ENCODE measurements at regions not wholly inside any gene's neighbourhood (a gene's known extent, or its start where the extent isn't known, plus 50 kb on each side); places are given as distances from the start of the nearest gene placed in this dataset.
"Not testable (repeated sequence)": the region's sequence is repeated elsewhere in the genome, so short reads cannot be mapped to it uniquely, and the experiment has no call there.

DNA sequence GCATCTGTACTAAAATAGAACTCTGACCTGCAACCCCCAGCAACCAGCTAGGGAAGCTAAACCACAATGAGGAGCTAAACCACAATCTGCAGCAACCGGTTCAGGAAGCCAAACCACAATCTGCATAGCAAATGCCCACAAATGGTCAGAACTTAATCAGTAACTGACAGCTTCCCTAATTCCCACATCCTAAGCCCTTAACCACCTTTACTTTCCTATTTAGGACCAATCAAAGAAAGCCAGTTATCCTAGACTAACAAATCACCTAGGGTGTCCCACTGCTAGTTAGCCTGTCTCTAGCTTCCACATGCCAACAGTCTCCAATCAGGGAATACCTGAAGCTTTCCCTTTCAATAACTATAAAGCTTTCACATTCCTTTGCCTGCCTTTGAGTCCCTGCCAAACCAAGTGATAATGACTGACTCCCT lies 424.6 kb upstream of the PTCHD4 start:
- DNase-seq (ENCODE audit: unreplicated experiment): peak; percentile 75
- CTCF ChIA-PET: interaction anchor here (0.8 kb wide), 1 partner anchor 394 kb away, joined by 3 read pairs; no protein-coding TSS in a partner anchor
- H3K27ac Mint-ChIP-seq (ENCODE audit: low read depth, unreplicated experiment): peak overlapping the region; percentile 57
- TF ChIP-seq, protein P1, sequence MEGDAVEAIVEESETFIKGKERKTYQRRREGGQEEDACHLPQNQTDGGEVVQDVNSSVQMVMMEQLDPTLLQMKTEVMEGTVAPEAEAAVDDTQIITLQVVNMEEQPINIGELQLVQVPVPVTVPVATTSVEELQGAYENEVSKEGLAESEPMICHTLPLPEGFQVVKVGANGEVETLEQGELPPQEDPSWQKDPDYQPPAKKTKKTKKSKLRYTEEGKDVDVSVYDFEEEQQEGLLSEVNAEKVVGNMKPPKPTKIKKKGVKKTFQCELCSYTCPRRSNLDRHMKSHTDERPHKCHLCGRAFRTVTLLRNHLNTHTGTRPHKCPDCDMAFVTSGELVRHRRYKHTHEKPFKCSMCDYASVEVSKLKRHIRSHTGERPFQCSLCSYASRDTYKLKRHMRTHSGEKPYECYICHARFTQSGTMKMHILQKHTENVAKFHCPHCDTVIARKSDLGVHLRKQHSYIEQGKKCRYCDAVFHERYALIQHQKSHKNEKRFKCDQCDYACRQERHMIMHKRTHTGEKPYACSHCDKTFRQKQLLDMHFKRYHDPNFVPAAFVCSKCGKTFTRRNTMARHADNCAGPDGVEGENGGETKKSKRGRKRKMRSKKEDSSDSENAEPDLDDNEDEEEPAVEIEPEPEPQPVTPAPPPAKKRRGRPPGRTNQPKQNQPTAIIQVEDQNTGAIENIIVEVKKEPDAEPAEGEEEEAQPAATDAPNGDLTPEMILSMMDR (IDR thresholded peaks at IDR 0.05; ENCODE audit: unreplicated experiment): no peak
- intact Hi-C loops (cut with micrococcal nuclease): no loop called here
- H3K27me3 Mint-ChIP-seq (ENCODE audit: insufficient read depth, unreplicated experiment): peaks cover 10% of the 10 kb centered on the region
- no TSS peak for BruUV-seq (replicated peaks)
- H3K4me1 Mint-ChIP-seq (ENCODE audit: insufficient read depth, unreplicated experiment): peaks cover 10% of the 10 kb centered on the region
- POLR2A ChIA-PET: interaction anchor here (0.6 to 2.2 kb wide), 3 partner anchors 15 to 45 kb away, joined by 3 to 6 read pairs (median 3); no protein-coding TSS in a partner anchor
- H3K36me3 Mint-ChIP-seq (ENCODE audit: insufficient read depth, unreplicated experiment): no peaks in the 10 kb centered on the region
- H3K9me3 Mint-ChIP-seq (ENCODE audit: unreplicated experiment): no peaks in the 10 kb centered on the region
- no peak overlapping the region for H3K4me3 Mint-ChIP-seq (ENCODE audit: unreplicated experiment)

DNA sequence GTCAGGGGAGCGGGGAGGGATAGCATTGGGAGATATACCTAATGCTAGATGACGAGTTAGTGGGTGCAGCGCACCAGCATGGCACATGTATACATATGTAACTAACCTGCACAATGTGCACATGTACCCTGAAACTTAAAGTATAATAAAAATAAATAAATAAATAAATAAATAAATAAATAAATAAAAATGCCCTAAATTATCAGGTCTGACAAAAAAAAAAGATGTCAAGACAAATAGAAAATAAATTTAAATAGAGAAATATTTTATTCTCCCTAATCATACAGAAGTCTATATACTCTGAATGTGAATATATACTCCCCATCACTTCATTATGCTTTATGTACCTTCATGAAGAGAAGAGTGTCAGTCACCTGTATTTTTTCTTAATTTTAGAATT lies 420.0 kb upstream of the PTCHD4 start:
- H3K27me3 Mint-ChIP-seq (ENCODE audit: insufficient read depth, unreplicated experiment); H3K27ac Mint-ChIP-seq (ENCODE audit: low read depth, unreplicated experiment); H3K4me1 Mint-ChIP-seq (ENCODE audit: insufficient read depth, unreplicated experiment); H3K4me3 Mint-ChIP-seq (ENCODE audit: unreplicated experiment); H3K36me3 Mint-ChIP-seq (ENCODE audit: insufficient read depth, unreplicated experiment); intact Hi-C loops (cut with micrococcal nuclease); DNase-seq (ENCODE audit: unreplicated experiment); H3K9me3 Mint-ChIP-seq (ENCODE audit: unreplicated experiment); BruUV-seq (replicated peaks): not testable (repeated sequence)
- POLR2A ChIA-PET: interaction anchor here (0.6 kb wide), 1 partner anchor 446 kb away, joined by 3 read pairs; no protein-coding TSS in a partner anchor
- CTCF ChIA-PET: interaction anchor here (0.6 kb wide), 1 partner anchor 324 kb away, joined by 3 read pairs; no protein-coding TSS in a partner anchor

DNA sequence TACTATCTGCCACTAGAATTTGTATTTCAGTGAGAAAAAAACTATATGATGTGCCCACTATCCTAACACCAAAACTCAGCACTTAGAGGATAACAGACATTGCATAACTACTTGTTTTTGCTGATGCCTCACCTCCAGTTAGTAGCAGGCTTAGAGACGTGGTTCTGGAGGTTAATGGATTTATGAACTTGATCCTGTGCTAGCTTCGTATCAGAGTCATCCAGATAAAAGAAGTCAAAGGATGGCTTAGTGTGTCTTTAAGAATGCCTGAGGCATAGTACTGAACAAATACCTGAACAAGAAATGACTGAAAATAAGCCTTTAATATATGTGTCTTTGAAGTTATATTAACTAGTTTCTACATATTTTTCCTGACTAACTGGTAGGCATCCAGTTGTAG lies 414.9 kb upstream of the PTCHD4 start:
- CTCF ChIA-PET: interaction anchor here (0.5 to 0.6 kb wide), 2 partner anchors 738 to 767 kb away, joined by 3 to 5 read pairs; no protein-coding TSS in a partner anchor
- BruUV-seq (replicated peaks): no TSS peak
- Mint-ChIP-seq H3K4me1 (ENCODE audit: insufficient read depth, unreplicated experiment) (no peaks in the 10 kb centered on the region), H3K9me3 (ENCODE audit: unreplicated experiment) (no peaks in the 10 kb centered on the region), H3K27ac (ENCODE audit: low read depth, unreplicated experiment) (no peak overlapping the region), H3K4me3 (ENCODE audit: unreplicated experiment) (no peak overlapping the region), H3K27me3 (ENCODE audit: insufficient read depth, unreplicated experiment) (no peaks in the 10 kb centered on the region), H3K36me3 (ENCODE audit: insufficient read depth, unreplicated experiment) (no peaks in the 10 kb centered on the region)
- intact Hi-C loops (cut with micrococcal nuclease): no loop called here
- DNase-seq (ENCODE audit: unreplicated experiment): no peak
- TF ChIP-seq, protein P1 (IDR thresholded peaks at IDR 0.05; ENCODE audit: unreplicated experiment): no peak
- POLR2A ChIA-PET: no interaction called here

DNA sequence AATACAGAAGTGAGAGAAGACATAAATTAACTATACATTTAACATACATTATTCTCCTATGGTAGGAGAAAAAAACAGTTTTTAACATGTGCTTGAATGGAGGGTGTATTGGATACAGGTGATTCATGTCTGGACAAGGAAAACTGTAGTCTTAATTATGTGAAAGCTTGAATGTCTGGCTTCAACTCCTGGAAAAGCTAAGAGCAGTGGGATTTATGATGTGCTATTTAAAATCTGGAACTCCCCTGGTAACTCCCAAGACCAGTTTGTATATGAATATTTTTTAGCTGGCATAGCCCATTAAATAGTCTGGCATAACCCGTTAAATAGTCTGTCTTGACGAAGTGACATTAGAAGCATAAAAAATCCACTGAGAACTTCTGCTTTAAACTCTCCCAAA lies 410.0 kb upstream of the PTCHD4 start:
- no peak for DNase-seq (ENCODE audit: unreplicated experiment)
- TF ChIP-seq, protein P1 (IDR thresholded peaks at IDR 0.05; ENCODE audit: unreplicated experiment): no peak
- H3K4me3 Mint-ChIP-seq (ENCODE audit: unreplicated experiment): no peak overlapping the region
- H3K27ac Mint-ChIP-seq (ENCODE audit: low read depth, unreplicated experiment): no peak overlapping the region
- no peaks in the 10 kb centered on the region for H3K27me3 Mint-ChIP-seq (ENCODE audit: insufficient read depth, unreplicated experiment)
- CTCF ChIA-PET: no interaction called here
- H3K9me3 Mint-ChIP-seq (ENCODE audit: unreplicated experiment): no peaks in the 10 kb centered on the region
- POLR2A ChIA-PET: interaction anchor here (1.2 kb wide), 1 partner anchor 15 kb away, joined by 6 read pairs; no protein-coding TSS in a partner anchor
- H3K4me1 Mint-ChIP-seq (ENCODE audit: insufficient read depth, unreplicated experiment): no peaks in the 10 kb centered on the region
- no peaks in the 10 kb centered on the region for H3K36me3 Mint-ChIP-seq (ENCODE audit: insufficient read depth, unreplicated experiment)
- BruUV-seq (replicated peaks): no TSS peak
- intact Hi-C loops (cut with micrococcal nuclease): no loop called here

DNA sequence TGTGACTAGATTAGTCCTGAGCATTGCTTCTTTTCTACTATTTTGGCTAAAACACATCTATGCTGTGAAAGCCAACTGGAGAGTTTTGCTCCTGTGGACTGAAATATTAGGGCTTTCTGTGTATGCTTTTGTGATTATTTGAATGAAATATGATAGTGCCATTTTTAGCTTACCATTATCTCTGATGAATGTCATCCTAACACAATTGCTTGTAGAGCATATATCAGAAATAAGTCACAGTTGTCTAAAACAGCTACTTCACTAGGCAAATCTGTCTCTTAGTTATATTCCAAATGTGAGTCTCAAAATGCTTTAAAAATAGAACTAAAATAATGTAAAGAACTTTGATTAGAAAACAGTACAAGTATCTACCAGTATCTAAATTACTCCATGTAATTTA lies 401.4 kb upstream of the PTCHD4 start:
- peaks cover 7% of the 10 kb centered on the region for H3K4me1 Mint-ChIP-seq (ENCODE audit: insufficient read depth, unreplicated experiment)
- H3K9me3 Mint-ChIP-seq (ENCODE audit: unreplicated experiment): no peaks in the 10 kb centered on the region
- no peak for DNase-seq (ENCODE audit: unreplicated experiment)
- POLR2A ChIA-PET: no interaction called here
- TF ChIP-seq, protein P1 (IDR thresholded peaks at IDR 0.05; ENCODE audit: unreplicated experiment): no peak
- no peaks in the 10 kb centered on the region for H3K27me3 Mint-ChIP-seq (ENCODE audit: insufficient read depth, unreplicated experiment)
- H3K36me3 Mint-ChIP-seq (ENCODE audit: insufficient read depth, unreplicated experiment): no peaks in the 10 kb centered on the region
- H3K4me3 Mint-ChIP-seq (ENCODE audit: unreplicated experiment): no peak overlapping the region
- CTCF ChIA-PET: no interaction called here
- intact Hi-C loops (cut with micrococcal nuclease): no loop called here
- BruUV-seq (replicated peaks): no TSS peak
- H3K27ac Mint-ChIP-seq (ENCODE audit: low read depth, unreplicated experiment): no peak overlapping the region

Data from MCF 10A (cell line).